ENCODE measurements at regions not wholly inside any gene's neighbourhood (a gene's known extent, or its start where the extent isn't known, plus 50 kb on each side); places are given as distances from the start of the nearest gene placed in this dataset.

DNA sequence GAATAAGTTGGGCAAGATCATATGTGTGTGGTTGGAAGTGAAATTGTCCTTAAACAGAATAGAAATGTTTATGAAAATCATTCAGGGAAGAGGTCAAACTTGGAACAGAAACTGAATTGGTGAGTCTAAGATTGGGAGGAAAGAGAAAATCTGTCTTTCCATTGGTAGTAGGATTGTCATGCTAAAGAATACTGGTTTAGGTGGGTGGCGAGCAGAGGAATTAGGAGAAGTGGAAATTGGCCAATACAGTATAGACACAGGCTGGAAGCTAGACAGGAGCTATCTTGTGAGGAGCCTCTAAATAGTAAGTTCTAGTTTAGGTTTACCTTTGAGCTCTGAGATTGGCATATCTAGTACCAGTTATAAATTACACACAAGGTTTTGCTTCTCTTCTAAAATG, 80.9 kb upstream of the KYNU start:
- TF ChIP-seq, protein P1, sequence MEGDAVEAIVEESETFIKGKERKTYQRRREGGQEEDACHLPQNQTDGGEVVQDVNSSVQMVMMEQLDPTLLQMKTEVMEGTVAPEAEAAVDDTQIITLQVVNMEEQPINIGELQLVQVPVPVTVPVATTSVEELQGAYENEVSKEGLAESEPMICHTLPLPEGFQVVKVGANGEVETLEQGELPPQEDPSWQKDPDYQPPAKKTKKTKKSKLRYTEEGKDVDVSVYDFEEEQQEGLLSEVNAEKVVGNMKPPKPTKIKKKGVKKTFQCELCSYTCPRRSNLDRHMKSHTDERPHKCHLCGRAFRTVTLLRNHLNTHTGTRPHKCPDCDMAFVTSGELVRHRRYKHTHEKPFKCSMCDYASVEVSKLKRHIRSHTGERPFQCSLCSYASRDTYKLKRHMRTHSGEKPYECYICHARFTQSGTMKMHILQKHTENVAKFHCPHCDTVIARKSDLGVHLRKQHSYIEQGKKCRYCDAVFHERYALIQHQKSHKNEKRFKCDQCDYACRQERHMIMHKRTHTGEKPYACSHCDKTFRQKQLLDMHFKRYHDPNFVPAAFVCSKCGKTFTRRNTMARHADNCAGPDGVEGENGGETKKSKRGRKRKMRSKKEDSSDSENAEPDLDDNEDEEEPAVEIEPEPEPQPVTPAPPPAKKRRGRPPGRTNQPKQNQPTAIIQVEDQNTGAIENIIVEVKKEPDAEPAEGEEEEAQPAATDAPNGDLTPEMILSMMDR (IDR thresholded peaks at IDR 0.05): no peak
- no peak for TF ChIP-seq POLR2AphosphoS5 (IDR thresholded peaks at IDR 0.05)
